Mononuclear cell (primary cell): ENCODE measurements at regions not wholly inside any gene's neighbourhood (a gene's known extent, or its start where the extent isn't known, plus 50 kb on each side); places are given as distances from the start of the nearest gene placed in this dataset.
"Not testable (repeated sequence)": the region's sequence is repeated elsewhere in the genome, so short reads cannot be mapped to it uniquely, and the experiment has no call there.

Experiments
- H3K27me3 ChIP-seq: 2 replicates; pipeline ENCODE4 v1.6.0; 2011; ENCODE audit warnings: low read length, control low read depth; ENCODE audit not compliant: insufficient read depth
- H3K4me1 ChIP-seq: 2 replicates; pipeline ENCODE4 v1.5.1; 2011; ENCODE audit warnings: mild to moderate bottlenecking, low read length, control low read depth; ENCODE audit not compliant: insufficient read depth
- H3K4me3 ChIP-seq: 2 replicates; pipeline ENCODE4 v1.5.1; 2011; ENCODE audit warnings: mild to moderate bottlenecking, low read length, moderate library complexity
- H3K9me3 ChIP-seq: 2 replicates; pipeline ENCODE4 v1.5.1; 2011; ENCODE audit warnings: low read depth, mild to moderate bottlenecking, control low read depth, low read length

DNA sequence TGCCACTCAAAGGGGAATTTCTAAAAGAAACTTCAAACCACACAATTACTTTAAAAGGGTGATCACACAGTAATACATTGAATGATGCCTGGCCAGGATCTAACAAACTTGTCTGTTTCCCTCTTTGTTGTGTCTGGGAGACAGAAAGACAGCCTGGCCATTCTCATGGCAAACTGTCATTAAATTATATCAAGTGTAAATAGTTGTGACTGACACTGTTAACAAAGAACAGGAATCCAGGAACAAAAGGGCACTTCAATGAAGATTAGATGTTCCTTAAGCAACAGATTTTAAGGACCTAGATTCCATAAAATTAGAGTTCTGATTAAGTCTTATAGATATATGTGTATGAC, 383.6 kb downstream of the KCNJ2 start:
- Histone ChIP-seq H3K4me3 (no peak overlapping the region), H3K4me1 (no peaks in the 10 kb centered on the region), H3K9me3 (no peaks in the 10 kb centered on the region), H3K27me3 (no peaks in the 10 kb centered on the region)

DNA sequence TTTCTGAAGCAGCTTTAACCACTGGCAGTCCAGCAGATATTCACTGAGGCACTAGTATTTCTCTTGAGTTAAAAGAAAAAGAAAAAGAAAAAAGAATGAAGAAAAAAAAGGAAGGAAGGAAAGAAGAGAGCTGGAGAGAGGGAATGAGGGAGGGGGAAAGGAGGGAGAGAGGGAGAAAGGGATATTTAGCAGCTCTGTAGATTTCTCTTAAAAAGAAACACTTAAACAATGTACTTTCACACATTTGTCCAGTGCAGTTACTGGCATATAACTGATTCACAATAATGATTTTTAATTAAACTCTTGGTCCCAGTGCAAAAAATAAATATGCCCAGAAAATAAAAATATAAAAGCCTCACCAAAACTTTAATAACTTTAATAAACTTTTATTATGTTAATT, 386.4 kb downstream of the KCNJ2 start:
- no peaks in the 10 kb centered on the region for H3K9me3 ChIP-seq
- H3K4me3 ChIP-seq = no peak overlapping the region
- no peaks in the 10 kb centered on the region for H3K27me3 ChIP-seq
- no peaks in the 10 kb centered on the region for H3K4me1 ChIP-seq

GRCh38 chr17:70558821-70559220, 389.5 kb downstream of the KCNJ2 start:
- Histone ChIP-seq H3K9me3 (no peaks in the 10 kb centered on the region), H3K27me3 (no peaks in the 10 kb centered on the region), H3K4me1 (no peaks in the 10 kb centered on the region), H3K4me3 (no peak overlapping the region)

DNA sequence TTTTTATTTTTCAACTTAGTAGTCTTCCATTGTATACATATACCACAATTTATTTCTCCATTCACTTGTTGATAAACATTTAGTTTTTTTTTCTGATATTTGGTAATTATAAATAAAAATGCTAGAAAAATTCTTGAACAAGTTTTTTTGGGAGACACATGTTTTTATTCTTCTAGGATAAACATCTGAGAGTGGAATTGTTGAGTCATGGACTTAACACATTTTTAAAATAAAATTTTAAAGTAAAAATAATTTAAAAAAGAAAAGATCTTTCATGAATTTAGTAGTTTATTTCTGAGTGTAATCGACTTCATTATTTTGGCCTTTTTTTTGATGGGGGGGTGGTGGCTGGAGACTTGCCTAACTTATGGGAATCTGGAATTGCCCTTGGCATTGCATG, 391.1 kb downstream of the KCNJ2 start:
- Histone ChIP-seq H3K4me3 (no peak overlapping the region), H3K9me3 (no peaks in the 10 kb centered on the region), H3K4me1 (no peaks in the 10 kb centered on the region), H3K27me3 (no peaks in the 10 kb centered on the region)

- Histone ChIP-seq H3K4me3 (no peak overlapping the region), H3K9me3 (no peaks in the 10 kb centered on the region), H3K4me1 (no peaks in the 10 kb centered on the region), H3K27me3 (no peaks in the 10 kb centered on the region)
These were observed 392.8 kb downstream of the KCNJ2 start for GRCh38 chr17:70562137-70562536.

GRCh38 chr17:70563281-70563820, 394.0 kb downstream of the KCNJ2 start:
- H3K9me3 ChIP-seq = no peaks in the 10 kb centered on the region
- no peaks in the 10 kb centered on the region for H3K27me3 ChIP-seq
- H3K4me1 ChIP-seq = no peaks in the 10 kb centered on the region
- H3K4me3 ChIP-seq = no peak overlapping the region

- Histone ChIP-seq H3K4me1 (no peaks in the 10 kb centered on the region), H3K27me3 (no peaks in the 10 kb centered on the region)
These were observed 394.8 kb downstream of the KCNJ2 start for GRCh38 chr17:70564006-70564620.

GRCh38 chr17:70569128-70569527, 399.8 kb downstream of the KCNJ2 start:
- Histone ChIP-seq H3K9me3 (no peaks in the 10 kb centered on the region), H3K4me1 (no peaks in the 10 kb centered on the region), H3K27me3 (no peaks in the 10 kb centered on the region), H3K4me3 (no peak overlapping the region)

More at GRCh38 chr17:70564006-70564620, 394.8 kb downstream of the KCNJ2 start:
- H3K9me3 ChIP-seq = no peaks in the 10 kb centered on the region
- no peak overlapping the region for H3K4me3 ChIP-seq

DNA sequence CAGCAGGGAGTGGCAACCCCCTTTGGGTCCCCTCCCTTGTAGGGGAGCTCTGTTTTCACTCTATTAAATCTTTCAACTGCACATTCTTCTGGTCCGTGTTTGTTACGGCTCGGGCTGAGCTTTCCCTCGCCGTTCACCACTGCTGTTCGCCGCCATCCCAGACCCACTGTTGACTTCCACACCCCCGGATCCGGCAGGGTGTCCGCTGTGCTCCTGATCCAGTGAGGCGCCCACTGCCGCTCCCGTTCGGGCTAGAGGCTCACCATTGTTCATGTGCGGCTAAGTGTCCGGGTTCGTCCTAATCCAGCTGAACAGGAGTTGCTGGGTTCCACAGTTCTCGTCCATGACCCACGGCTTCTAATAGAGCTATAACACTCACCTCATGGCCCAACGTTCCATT, 408.1 kb downstream of the KCNJ2 start:
- no peaks in the 10 kb centered on the region for H3K4me1 ChIP-seq
- H3K9me3 ChIP-seq = no peaks in the 10 kb centered on the region
- no peaks in the 10 kb centered on the region for H3K27me3 ChIP-seq
- no peak overlapping the region for H3K4me3 ChIP-seq

DNA sequence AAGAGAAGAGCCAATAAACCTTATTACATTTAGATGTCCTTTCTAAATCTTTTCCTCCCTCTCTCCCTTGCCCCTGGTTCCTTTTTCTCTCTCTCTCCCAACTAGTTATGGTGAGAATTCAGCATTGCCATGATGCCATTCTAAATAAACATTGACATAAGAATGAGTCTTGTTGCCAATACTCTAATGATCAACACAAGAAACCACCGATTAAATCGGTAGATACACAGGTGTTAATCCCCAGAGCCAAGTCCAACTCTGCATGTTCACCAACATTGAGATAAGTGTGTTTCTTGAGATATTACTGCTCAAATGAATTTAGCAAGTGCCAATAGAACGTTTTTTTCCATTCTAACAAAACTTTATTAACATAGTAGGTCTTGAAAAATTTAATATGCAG, 412.1 kb downstream of the KCNJ2 start:
- no peaks in the 10 kb centered on the region for H3K4me1 ChIP-seq
- no peaks in the 10 kb centered on the region for H3K9me3 ChIP-seq

GRCh38 chr17:70582777-70583176, 413.4 kb downstream of the KCNJ2 start:
- Histone ChIP-seq H3K9me3 (no peaks in the 10 kb centered on the region), H3K4me1 (no peaks in the 10 kb centered on the region), H3K27me3 (no peaks in the 10 kb centered on the region), H3K4me3 (no peak overlapping the region)

More for the DNA sequence above, 412.1 kb downstream of the KCNJ2 start:
- Histone ChIP-seq H3K27me3 (no peaks in the 10 kb centered on the region), H3K4me3 (no peak overlapping the region)

DNA sequence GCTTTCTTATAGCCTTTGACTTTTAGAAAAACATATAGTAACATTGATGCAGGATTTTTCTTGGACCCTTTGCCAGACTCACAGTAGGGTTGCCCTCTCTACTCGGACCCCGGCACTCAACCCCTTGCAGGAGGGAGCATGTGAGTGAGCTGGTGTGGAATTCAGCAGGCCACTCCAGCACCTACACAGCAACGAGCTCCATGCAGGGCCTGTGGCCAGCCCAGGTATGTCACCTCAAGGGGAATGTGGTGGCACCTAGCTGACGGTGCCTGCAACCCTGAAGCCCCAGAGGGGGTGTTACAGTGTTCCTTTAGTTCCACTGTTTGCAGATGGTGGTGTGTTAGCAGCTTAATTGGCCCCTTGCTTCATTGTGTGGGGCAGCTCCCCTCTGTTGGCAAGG, 414.9 kb downstream of the KCNJ2 start:
- no peak overlapping the region for H3K4me3 ChIP-seq
- H3K27me3 ChIP-seq = no peaks in the 10 kb centered on the region
- no peaks in the 10 kb centered on the region for H3K9me3 ChIP-seq
- H3K4me1 ChIP-seq = no peaks in the 10 kb centered on the region

DNA sequence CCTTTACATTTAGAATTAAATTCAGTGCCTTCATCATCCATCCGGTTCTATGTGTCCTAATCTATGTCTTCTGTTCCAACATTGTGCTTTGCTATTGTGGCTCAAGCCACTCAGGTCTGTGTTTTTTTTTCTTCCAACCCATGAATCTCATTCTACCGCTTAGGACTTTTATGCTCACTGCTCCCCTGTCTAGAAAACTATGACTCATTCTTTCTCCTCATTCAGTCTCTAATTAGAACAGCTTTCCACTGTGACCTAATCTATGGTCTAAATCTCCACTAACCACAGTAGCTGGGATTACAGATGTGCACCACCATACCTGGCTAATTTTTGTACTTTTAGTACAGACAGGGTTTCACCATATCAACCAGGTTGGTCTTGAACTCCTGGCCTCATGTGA, 418.7 kb downstream of the KCNJ2 start:
- Histone ChIP-seq H3K9me3 (no peaks in the 10 kb centered on the region), H3K4me3 (no peak overlapping the region), H3K4me1 (no peaks in the 10 kb centered on the region), H3K27me3 (no peaks in the 10 kb centered on the region)

- no peaks in the 10 kb centered on the region for H3K27me3 ChIP-seq
- H3K9me3 ChIP-seq = no peaks in the 10 kb centered on the region
- no peak overlapping the region for H3K4me3 ChIP-seq
- no peaks in the 10 kb centered on the region for H3K4me1 ChIP-seq
These were observed 428.4 kb downstream of the KCNJ2 start for GRCh38 chr17:70597774-70598173.

GRCh38 chr17:70599198-70599597, 429.9 kb downstream of the KCNJ2 start:
- Histone ChIP-seq H3K4me3 (no peak overlapping the region), H3K9me3 (no peaks in the 10 kb centered on the region), H3K4me1 (no peaks in the 10 kb centered on the region), H3K27me3 (no peaks in the 10 kb centered on the region)

GRCh38 chr17:70599945-70600344, 430.6 kb downstream of the KCNJ2 start:
- H3K9me3 ChIP-seq, H3K27me3 ChIP-seq, H3K4me3 ChIP-seq, H3K4me1 ChIP-seq: not testable (repeated sequence)
